Nephron progenitor cell (in vitro differentiated cells): ENCODE measurements at regions not wholly inside any gene's neighbourhood (a gene's known extent, or its start where the extent isn't known, plus 50 kb on each side); places are given as distances from the start of the nearest gene placed in this dataset.

ENCODE experiments used
- DNase-seq: peaks from one replicate; pipeline ENCODE4 v3.0.0; 2021
- H3K27ac Mint-ChIP-seq: 2 replicates; pipeline ENCODE4 v1.8.0; 2021; ENCODE audit warnings: mild to moderate bottlenecking, moderate library complexity, mixed read lengths
- H3K27me3 Mint-ChIP-seq: 2 replicates; pipeline ENCODE4 v1.8.0; 2021; ENCODE audit warnings: mild to moderate bottlenecking, low read depth, mixed read lengths; ENCODE audit not compliant: poor library complexity
- H3K36me3 Mint-ChIP-seq: 2 replicates; pipeline ENCODE4 v1.8.0; 2021; ENCODE audit warnings: low read depth, mixed read lengths
- H3K4me1 Mint-ChIP-seq: 2 replicates; pipeline ENCODE4 v1.8.0; 2021; ENCODE audit warnings: mixed read lengths
- H3K4me3 Mint-ChIP-seq: 2 replicates; pipeline ENCODE4 v1.8.0; 2021; ENCODE audit warnings: mild to moderate bottlenecking, moderate library complexity, mixed read lengths
- H3K9me3 Mint-ChIP-seq: 2 replicates; pipeline ENCODE4 v1.8.0; 2021; ENCODE audit warnings: mild to moderate bottlenecking, moderate library complexity, mixed read lengths
- CTCF ChIP-seq: fragments of 200-600 bp; sonication (generic); IDR thresholded peaks from 2 replicates; pipeline ENCODE4 v1.5.0; 2021; ENCODE audit warnings: antibody characterized with exemption

GRCh38 chr7:148486937-148487336, 103.6 kb upstream of the C7orf33 start:
- no peak for DNase-seq
- Mint-ChIP-seq H3K27ac (no peak overlapping the region), H3K36me3 (no peaks in the 10 kb centered on the region), H3K4me3 (no peak overlapping the region), H3K4me1 (peaks cover 26% of the 10 kb centered on the region), H3K27me3 (no peaks in the 10 kb centered on the region), H3K9me3 (no peaks in the 10 kb centered on the region)
- no peak for TF ChIP-seq CTCF

GRCh38 chr7:148487912-148488311, 102.7 kb upstream of the C7orf33 start:
- no peak for DNase-seq
- no peak for TF ChIP-seq CTCF
- H3K4me1 Mint-ChIP-seq, result peaks cover 23% of the 10 kb centered on the region
- H3K9me3 Mint-ChIP-seq, result peaks cover 7% of the 10 kb centered on the region
- no peaks in the 10 kb centered on the region for H3K36me3 Mint-ChIP-seq
- no peak overlapping the region for H3K4me3 Mint-ChIP-seq
- no peaks in the 10 kb centered on the region for H3K27me3 Mint-ChIP-seq
- H3K27ac Mint-ChIP-seq, result no peak overlapping the region

- H3K27ac Mint-ChIP-seq, result peak overlapping the region; percentile 54
- DNase-seq, result no peak
- TF ChIP-seq CTCF, result no peak
Observed at GRCh38 chr7:148489678-148490077, 100.9 kb upstream of the C7orf33 start.

GRCh38 chr7:148492157-148492860, 98.3 kb upstream of the C7orf33 start:
- no peaks in the 10 kb centered on the region for H3K4me1 Mint-ChIP-seq

More at GRCh38 chr7:148489678-148490077, 100.9 kb upstream of the C7orf33 start:
- Mint-ChIP-seq H3K4me3 (no peak overlapping the region), H3K36me3 (no peaks in the 10 kb centered on the region), H3K4me1 (peaks cover 14% of the 10 kb centered on the region), H3K9me3 (peaks cover 9% of the 10 kb centered on the region), H3K27me3 (peaks cover 3% of the 10 kb centered on the region)

GRCh38 chr7:148495605-148496004, 95.0 kb upstream of the C7orf33 start:
- Mint-ChIP-seq H3K4me3 (no peak overlapping the region), H3K9me3 (peaks cover 9% of the 10 kb centered on the region), H3K27me3 (peaks cover 5% of the 10 kb centered on the region), H3K4me1 (peaks cover 6% of the 10 kb centered on the region), H3K27ac (no peak overlapping the region), H3K36me3 (no peaks in the 10 kb centered on the region)
- no peak for TF ChIP-seq CTCF
- no peak for DNase-seq

More at GRCh38 chr7:148492157-148492860, 98.3 kb upstream of the C7orf33 start:
- H3K4me3 Mint-ChIP-seq, result no peak overlapping the region
- DNase-seq, result no peak
- H3K36me3 Mint-ChIP-seq, result no peaks in the 10 kb centered on the region
- H3K27me3 Mint-ChIP-seq, result peaks cover 5% of the 10 kb centered on the region
- H3K9me3 Mint-ChIP-seq, result peaks cover 9% of the 10 kb centered on the region
- H3K27ac Mint-ChIP-seq, result no peak overlapping the region
- TF ChIP-seq CTCF, result no peak

GRCh38 chr7:148500978-148501377, 89.6 kb upstream of the C7orf33 start:
- no peak for TF ChIP-seq CTCF
- H3K4me3 Mint-ChIP-seq, result peak overlapping the region; percentile 62

More at GRCh38 chr7:148500978-148501377, 89.6 kb upstream of the C7orf33 start:
- Mint-ChIP-seq H3K9me3 (no peaks in the 10 kb centered on the region), H3K4me1 (peaks cover 36% of the 10 kb centered on the region), H3K27me3 (peaks cover 8% of the 10 kb centered on the region), H3K27ac (peak overlapping the region; percentile 10), H3K36me3 (no peaks in the 10 kb centered on the region)
- no peak for DNase-seq
